Body of pancreas (tissue), 4 donors: ENCODE measurements at regions not wholly inside any gene's neighbourhood (a gene's known extent, or its start where the extent isn't known, plus 50 kb on each side); places are given as distances from the start of the nearest gene placed in this dataset.

Source experiments
- ATAC-seq: fragments of 150-250 bp; one replicate; pipeline ENCODE4 v1.9.1; 2016
- DNase-seq, 4 donors: peaks; one replicate each; pipeline ENCODE4 v3.0.0-alpha.2; 2019
- H3K27ac ChIP-seq, 4 donors: fragments of 200-600 bp; sonication (generic); 1 replicate in 3 of 4; 2 replicates in 1 of 4; pipeline versions ENCODE4 v1.5.1 to v1.6.1; 2016 to 2019; ENCODE audit warnings: mild to moderate bottlenecking in 1 of 4, mixed read lengths in 1 of 4, moderate library complexity in 1 of 4
- H3K27me3 ChIP-seq, 2 donors: fragments of 200-600 bp; sonication (generic); one replicate each; pipeline ENCODE4 v1.6.0; 2016; ENCODE audit warnings: mild to moderate bottlenecking in 1 of 2
- H3K36me3 ChIP-seq, 2 donors: fragments of 200-600 bp; sonication (generic); replicated peaks in 1 of 2; 2 replicates each; pipeline ENCODE4 v1.5.1; 2016; ENCODE audit warnings: low read depth in 2 of 2; ENCODE audit not compliant: insufficient read depth in 1 of 2
- H3K4me1 ChIP-seq: fragments of 200-600 bp; sonication (generic); one replicate; pipeline ENCODE4 v1.6.0; 2016
- H3K4me3 ChIP-seq, 2 donors: fragments of 200-600 bp; sonication (generic); 1 replicate in 1 of 2; 2 replicates in 1 of 2; pipeline ENCODE4 v1.5.1; 2016 to 2019
- H3K9me3 ChIP-seq, 3 donors: fragments of 200-600 bp; sonication (generic); 1 replicate in 2 of 3; 2 replicates in 1 of 3; pipeline ENCODE4 v1.5.1; 2016
- POLR2A ChIP-seq, 3 donors: fragments of 450-650 bp; IDR thresholded peaks; one replicate each; pipeline ENCODE4 v1.6.1; 2016; ENCODE audit warnings: antibody characterized with exemption in 3 of 3, mild to moderate bottlenecking in 2 of 3
- WGBS, 2 donors: methylation state at CpG; one replicate each; pipeline ENCODE4 v1.1.5; 2017; 5-methylcytosine and 5-hydroxymethylcytosine counted together
- intact Hi-C: fragments of 100-400 bp; cut with DNase I; formaldehyde crosslinking; loops from one replicate; pipeline ENCODE4 v1.15.1; 2023
- TF ChIP-seq, protein P1 (sequence below), 7 experiments: fragments of 450-650 bp in 4 of 7; fragments of 200-600 bp in 3 of 7; sonication (generic) in 3 of 7; IDR thresholded peaks; one replicate each; pipeline ENCODE4 v1.5.1; 2016 to 2019; ENCODE audit warnings: antibody characterized with exemption in 7 of 7

DNA sequence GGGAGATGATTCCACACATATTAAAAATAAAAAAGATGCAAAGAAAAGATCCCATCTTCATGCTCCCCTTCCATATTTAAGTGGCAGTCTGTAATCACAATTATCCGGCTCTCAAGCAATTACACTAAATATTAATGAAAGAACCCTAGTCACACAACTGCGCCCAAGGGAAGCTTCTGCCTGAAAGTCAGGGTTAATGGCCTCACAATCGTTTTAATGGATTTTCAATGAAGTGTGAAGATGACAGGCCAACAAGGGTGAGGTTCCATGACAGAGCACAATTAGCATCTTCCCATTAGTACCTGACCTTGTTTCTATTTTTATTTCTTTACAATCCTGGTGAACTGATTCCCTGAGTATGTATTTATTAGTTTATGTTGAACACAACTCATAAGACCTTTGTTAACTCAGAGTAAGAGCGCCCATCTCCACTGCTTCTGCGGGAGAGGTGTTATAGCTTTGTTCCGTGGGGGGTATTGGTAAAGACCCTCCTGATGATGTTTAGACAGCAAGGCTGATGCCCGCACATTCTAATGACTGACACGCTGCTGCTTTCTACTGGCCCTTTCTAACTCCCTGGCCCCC is 80.9 kb downstream of the IER5 start:
- no peak overlapping the region for H3K4me3 ChIP-seq
- no peak overlapping the region for H3K27ac ChIP-seq
- WGBS, 2 donors = 70 to 71% methylated on average over 8 of the region's 8 CpGs
- TF ChIP-seq POLR2A (IDR thresholded peaks at IDR 0.05) = no peak
- TF ChIP-seq, protein P1, sequence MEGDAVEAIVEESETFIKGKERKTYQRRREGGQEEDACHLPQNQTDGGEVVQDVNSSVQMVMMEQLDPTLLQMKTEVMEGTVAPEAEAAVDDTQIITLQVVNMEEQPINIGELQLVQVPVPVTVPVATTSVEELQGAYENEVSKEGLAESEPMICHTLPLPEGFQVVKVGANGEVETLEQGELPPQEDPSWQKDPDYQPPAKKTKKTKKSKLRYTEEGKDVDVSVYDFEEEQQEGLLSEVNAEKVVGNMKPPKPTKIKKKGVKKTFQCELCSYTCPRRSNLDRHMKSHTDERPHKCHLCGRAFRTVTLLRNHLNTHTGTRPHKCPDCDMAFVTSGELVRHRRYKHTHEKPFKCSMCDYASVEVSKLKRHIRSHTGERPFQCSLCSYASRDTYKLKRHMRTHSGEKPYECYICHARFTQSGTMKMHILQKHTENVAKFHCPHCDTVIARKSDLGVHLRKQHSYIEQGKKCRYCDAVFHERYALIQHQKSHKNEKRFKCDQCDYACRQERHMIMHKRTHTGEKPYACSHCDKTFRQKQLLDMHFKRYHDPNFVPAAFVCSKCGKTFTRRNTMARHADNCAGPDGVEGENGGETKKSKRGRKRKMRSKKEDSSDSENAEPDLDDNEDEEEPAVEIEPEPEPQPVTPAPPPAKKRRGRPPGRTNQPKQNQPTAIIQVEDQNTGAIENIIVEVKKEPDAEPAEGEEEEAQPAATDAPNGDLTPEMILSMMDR (IDR thresholded peaks at IDR 0.05) = no peak
- H3K9me3 ChIP-seq = no peaks in the 10 kb centered on the region
- intact Hi-C loops = no loop called here
- ATAC-seq (no peak), DNase-seq (no peak)
- H3K4me1 ChIP-seq = peaks cover 6% of the 10 kb centered on the region
- no peaks in the 10 kb centered on the region for H3K27me3 ChIP-seq
- H3K36me3 ChIP-seq = no peaks in the 10 kb centered on the region

DNA sequence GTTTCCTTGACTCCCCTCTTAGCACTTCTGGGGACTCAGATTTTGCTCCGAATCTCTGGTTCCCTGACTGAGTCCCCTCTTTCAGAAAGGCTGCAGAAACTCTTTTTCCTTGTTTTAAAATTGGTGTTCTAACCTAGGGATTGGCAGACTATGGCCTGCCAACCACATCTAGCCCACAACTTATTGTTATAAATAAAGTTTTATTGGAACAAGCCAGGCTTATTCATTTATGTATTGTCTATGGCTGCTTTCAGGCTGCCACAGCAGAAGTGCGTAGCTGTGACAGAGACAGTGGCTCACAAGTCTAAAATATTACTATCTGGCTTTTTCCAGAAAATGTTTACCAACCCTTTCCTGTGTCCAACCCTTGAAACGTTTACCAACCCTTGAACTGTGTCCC is 81.7 kb downstream of the IER5 start:
- 72 to 73% methylated on average over 3 of the region's 3 CpGs for WGBS, 2 donors
- TF ChIP-seq POLR2A (IDR thresholded peaks at IDR 0.05) = no peak
- TF ChIP-seq, protein P1 (IDR thresholded peaks at IDR 0.05) = no peak
- no peak for DNase-seq
- Histone ChIP-seq H3K27me3 (no peaks in the 10 kb centered on the region), H3K9me3 (no peaks in the 10 kb centered on the region), H3K27ac (no peak overlapping the region), H3K36me3 (no peaks in the 10 kb centered on the region), H3K4me1 (peaks cover 6% of the 10 kb centered on the region), H3K4me3 (no peak overlapping the region)
- no peak for ATAC-seq
- intact Hi-C loops = no loop called here

DNA sequence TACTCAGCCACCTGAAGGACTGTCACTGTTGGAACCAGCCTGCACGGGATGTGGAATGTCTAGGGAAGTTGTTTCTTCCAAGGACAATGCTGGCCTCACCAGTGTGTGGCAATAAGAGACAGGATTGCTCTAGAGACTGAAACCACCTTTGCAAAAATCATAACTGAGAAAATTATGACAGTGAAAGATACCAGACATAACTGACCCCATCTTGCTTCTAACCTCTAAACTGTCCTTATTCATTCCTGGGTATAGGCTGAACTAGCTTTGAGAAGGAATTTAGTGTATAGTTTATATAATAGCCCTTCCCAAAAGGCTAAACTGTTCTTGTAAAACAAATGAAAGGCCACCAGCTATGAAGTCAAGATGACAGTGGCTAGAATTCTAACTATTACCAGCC is 83.6 kb downstream of the IER5 start:
- H3K36me3 ChIP-seq = no peaks in the 10 kb centered on the region
- no peaks in the 10 kb centered on the region for H3K9me3 ChIP-seq
- intact Hi-C loops = no loop called here
- no peak for ATAC-seq
- H3K4me3 ChIP-seq = no peak overlapping the region
- H3K4me1 ChIP-seq = no peaks in the 10 kb centered on the region
- TF ChIP-seq POLR2A (IDR thresholded peaks at IDR 0.05) = no peak
- TF ChIP-seq, protein P1 (IDR thresholded peaks at IDR 0.05) = no peak
- H3K27ac ChIP-seq = no peak overlapping the region
- 40 to 43% methylated on average over 1 of the region's 1 CpG for WGBS, 2 donors
- DNase-seq = no peak
- no peaks in the 10 kb centered on the region for H3K27me3 ChIP-seq

DNA sequence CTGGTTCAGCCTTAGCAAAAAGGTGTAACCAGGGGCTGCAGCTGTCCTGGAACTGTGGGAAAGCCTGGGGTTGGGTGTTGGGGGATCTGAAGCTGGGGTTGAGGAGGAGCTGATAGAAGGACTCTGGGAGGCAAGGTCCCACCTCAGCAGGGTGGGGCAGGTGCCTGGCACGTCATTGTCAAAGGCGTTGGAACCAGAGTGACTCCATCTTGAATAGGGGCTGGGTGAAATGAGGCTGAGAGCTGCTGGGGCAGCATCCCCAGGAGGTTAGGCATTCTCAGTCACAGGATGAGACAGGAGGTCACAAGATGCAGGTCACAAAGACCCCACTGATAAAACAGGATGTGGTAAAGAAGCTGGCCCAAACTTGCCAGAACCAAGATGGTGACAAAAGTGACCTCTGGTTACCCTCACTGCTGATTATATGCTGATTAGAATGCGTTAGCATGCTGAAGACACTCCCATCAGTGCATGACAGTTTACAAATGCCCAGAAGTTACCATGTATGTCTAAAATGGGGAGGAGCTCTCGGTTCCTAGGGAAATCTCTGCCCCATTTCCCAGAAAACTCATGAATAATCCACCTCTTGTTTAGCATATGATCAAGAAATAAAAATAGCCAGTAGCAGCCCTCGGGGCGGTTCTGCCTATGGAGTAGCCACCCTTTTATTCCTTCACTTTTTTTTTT is 85.4 kb downstream of the IER5 start:
- no peak for ATAC-seq
- intact Hi-C loops = no loop called here
- no peaks in the 10 kb centered on the region for H3K9me3 ChIP-seq
- no peaks in the 10 kb centered on the region for H3K27me3 ChIP-seq
- H3K27ac ChIP-seq = no peak overlapping the region
- no peaks in the 10 kb centered on the region for H3K4me1 ChIP-seq
- no peak for DNase-seq
- WGBS, 2 donors = 65 to 78% methylated on average over 6 of the region's 6 CpGs
- TF ChIP-seq POLR2A (IDR thresholded peaks at IDR 0.05) = no peak
- TF ChIP-seq, protein P1 (IDR thresholded peaks at IDR 0.05) = no peak
- no peaks in the 10 kb centered on the region for H3K36me3 ChIP-seq
- H3K4me3 ChIP-seq = no peak overlapping the region

DNA sequence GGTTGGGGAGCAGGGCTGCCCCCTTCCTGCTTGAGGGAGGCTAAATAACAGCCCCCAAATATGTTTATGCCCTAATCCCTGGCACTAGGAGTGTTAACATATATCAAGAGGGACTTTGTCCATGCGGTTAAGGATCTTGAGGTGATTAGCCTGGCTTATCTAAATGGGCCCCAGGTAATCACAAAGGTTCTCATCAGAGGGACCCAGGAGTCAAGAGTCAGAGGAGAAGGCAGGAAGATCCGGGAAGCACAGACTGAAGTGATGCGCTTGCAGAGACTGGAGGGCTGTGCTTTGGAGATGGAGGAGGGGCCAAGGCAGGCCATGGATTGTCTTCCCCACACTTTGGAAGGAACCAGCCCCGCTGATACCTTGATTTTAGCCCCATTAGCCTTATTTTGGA is 86.4 kb downstream of the IER5 start:
- no peaks in the 10 kb centered on the region for H3K27me3 ChIP-seq
- WGBS, 2 donors = 75 to 81% methylated on average over 4 of the region's 4 CpGs
- no peaks in the 10 kb centered on the region for H3K9me3 ChIP-seq
- ATAC-seq (no peak), DNase-seq (no peak)
- no peaks in the 10 kb centered on the region for H3K4me1 ChIP-seq
- no peak overlapping the region for H3K27ac ChIP-seq
- no peaks in the 10 kb centered on the region for H3K36me3 ChIP-seq
- H3K4me3 ChIP-seq = no peak overlapping the region
- intact Hi-C loops = no loop called here
- no peak for TF ChIP-seq POLR2A (IDR thresholded peaks at IDR 0.05)
- TF ChIP-seq, protein P1 (IDR thresholded peaks at IDR 0.05) = no peak
